Natural killer cell treated with Interleukin-12 subunit alpha and Interleukin-12 subunit beta and Interleukin-15 and Interleukin-18, amount 100 ng/mL, for 72 hours (primary cell): ENCODE measurements at regions not wholly inside any gene's neighbourhood (a gene's known extent, or its start where the extent isn't known, plus 50 kb on each side); places are given as distances from the start of the nearest gene placed in this dataset.

ENCODE experiments used
- ATAC-seq, 2 donors: fragments of 150-1000 bp; cut with Tn5 transposase in 1 of 2; sonication (Bioruptor Pico), chemical (Tn5 transposase) in 1 of 2; 2 replicates each; pipeline ENCODE4 v1.10.0; 2021
- DNase-seq: peaks from one replicate; pipeline ENCODE4 v3.0.0; 2022; ENCODE audit warnings: low spot score
- H3K27ac Mint-ChIP-seq, 2 donors: 1 replicate in 1 of 2; 2 replicates in 1 of 2; pipeline ENCODE4 v1.8.0; 2022; ENCODE audit warnings: mixed read lengths in 2 of 2, mild to moderate bottlenecking in 1 of 2, moderate library complexity in 1 of 2
- H3K27me3 Mint-ChIP-seq, 2 donors: 1 replicate in 1 of 2; 2 replicates in 1 of 2; pipeline ENCODE4 v1.8.0; 2022; ENCODE audit warnings: mixed read lengths in 2 of 2
- H3K36me3 Mint-ChIP-seq: one replicate; pipeline ENCODE4 v1.8.0; 2022; ENCODE audit warnings: mixed read lengths
- H3K4me1 Mint-ChIP-seq, 2 donors: 1 replicate in 1 of 2; 2 replicates in 1 of 2; pipeline ENCODE4 v1.8.0; 2022; ENCODE audit warnings: low read depth in 2 of 2, mixed read lengths in 2 of 2, mild to moderate bottlenecking in 1 of 2
- H3K4me3 Mint-ChIP-seq: one replicate; pipeline ENCODE4 v1.8.0; 2022; ENCODE audit warnings: mixed read lengths
- H3K9me3 Mint-ChIP-seq: 2 replicates; pipeline ENCODE4 v1.8.0; 2022; ENCODE audit warnings: mixed read lengths

GRCh38 chr15:29480278-29480677 lies 210.7 kb upstream of the NSMCE3 start:
- H3K36me3 Mint-ChIP-seq = no peaks in the 10 kb centered on the region
- peaks cover 7 to 11% of the 10 kb centered on the region in 2 donors for H3K27me3 Mint-ChIP-seq
- no peak overlapping the region for H3K27ac Mint-ChIP-seq
- H3K9me3 Mint-ChIP-seq = no peaks in the 10 kb centered on the region
- no peak for ATAC-seq
- DNase-seq = no peak
- H3K4me1 Mint-ChIP-seq = no peaks in the 10 kb centered on the region
- H3K4me3 Mint-ChIP-seq = no peak overlapping the region

GRCh38 chr15:29477256-29477655 lies 207.6 kb upstream of the NSMCE3 start:
- H3K9me3 Mint-ChIP-seq = no peaks in the 10 kb centered on the region
- no peak overlapping the region for H3K4me3 Mint-ChIP-seq
- no peaks in the 10 kb centered on the region for H3K4me1 Mint-ChIP-seq

GRCh38 chr15:29476503-29477080 lies 207.0 kb upstream of the NSMCE3 start:
- Mint-ChIP-seq H3K4me1 (no peaks in the 10 kb centered on the region), H3K27me3 (peaks cover 6 to 9% of the 10 kb centered on the region in 2 donors), H3K27ac (no peak overlapping the region), H3K9me3 (no peaks in the 10 kb centered on the region), H3K36me3 (no peaks in the 10 kb centered on the region), H3K4me3 (no peak overlapping the region)
- ATAC-seq = no peak
- DNase-seq = no peak

More at GRCh38 chr15:29477256-29477655, 207.6 kb upstream of the NSMCE3 start:
- Mint-ChIP-seq H3K27me3 (peaks cover 6 to 9% of the 10 kb centered on the region in 2 donors), H3K27ac (no peak overlapping the region), H3K36me3 (no peaks in the 10 kb centered on the region)
- ATAC-seq = no peak
- no peak for DNase-seq

- no peaks in the 10 kb centered on the region for H3K9me3 Mint-ChIP-seq
- H3K4me3 Mint-ChIP-seq = no peak overlapping the region
- H3K27ac Mint-ChIP-seq = no peak overlapping the region
- DNase-seq (no peak), ATAC-seq (peak in 1 of 2 donors; percentile 14)
- peaks cover 3 to 9% of the 10 kb centered on the region in 2 donors for H3K27me3 Mint-ChIP-seq
- H3K4me1 Mint-ChIP-seq = no peaks in the 10 kb centered on the region
- no peaks in the 10 kb centered on the region for H3K36me3 Mint-ChIP-seq
Measured at GRCh38 chr15:29475096-29475495, 205.5 kb upstream of the NSMCE3 start.

GRCh38 chr15:29473621-29474105 lies 204.0 kb upstream of the NSMCE3 start:
- no peak overlapping the region for H3K4me3 Mint-ChIP-seq
- no peak overlapping the region for H3K27ac Mint-ChIP-seq
- no peaks in the 10 kb centered on the region for H3K4me1 Mint-ChIP-seq
- H3K27me3 Mint-ChIP-seq = no peaks in the 10 kb centered on the region
- no peaks in the 10 kb centered on the region for H3K9me3 Mint-ChIP-seq
- ATAC-seq (peak in 1 of 2 donors; percentile 30), DNase-seq (no peak)
- H3K36me3 Mint-ChIP-seq = no peaks in the 10 kb centered on the region

GRCh38 chr15:29472901-29473445 lies 203.4 kb upstream of the NSMCE3 start:
- Mint-ChIP-seq H3K36me3 (no peaks in the 10 kb centered on the region), H3K4me3 (no peak overlapping the region), H3K27ac (no peak overlapping the region), H3K27me3 (no peaks in the 10 kb centered on the region), H3K4me1 (no peaks in the 10 kb centered on the region), H3K9me3 (no peaks in the 10 kb centered on the region)
- ATAC-seq = no peak
- DNase-seq = no peak

GRCh38 chr15:29471757-29472156 lies 202.1 kb upstream of the NSMCE3 start:
- H3K9me3 Mint-ChIP-seq = no peaks in the 10 kb centered on the region

GRCh38 chr15:29471306-29471705 lies 201.7 kb upstream of the NSMCE3 start:
- H3K4me3 Mint-ChIP-seq = no peak overlapping the region
- DNase-seq (no peak), ATAC-seq (no peak)
- no peak overlapping the region for H3K27ac Mint-ChIP-seq
- no peaks in the 10 kb centered on the region for H3K27me3 Mint-ChIP-seq
- H3K9me3 Mint-ChIP-seq = no peaks in the 10 kb centered on the region
- no peaks in the 10 kb centered on the region for H3K4me1 Mint-ChIP-seq
- H3K36me3 Mint-ChIP-seq = no peaks in the 10 kb centered on the region

More at GRCh38 chr15:29471757-29472156, 202.1 kb upstream of the NSMCE3 start:
- no peak for DNase-seq
- H3K4me3 Mint-ChIP-seq = no peak overlapping the region
- no peaks in the 10 kb centered on the region for H3K27me3 Mint-ChIP-seq
- ATAC-seq = peak in 1 of 2 donors; percentile 16
- no peaks in the 10 kb centered on the region for H3K36me3 Mint-ChIP-seq
- H3K27ac Mint-ChIP-seq = no peak overlapping the region
- H3K4me1 Mint-ChIP-seq = no peaks in the 10 kb centered on the region

- no peak overlapping the region for H3K27ac Mint-ChIP-seq
Measured at GRCh38 chr15:29470794-29471193, 201.2 kb upstream of the NSMCE3 start.

GRCh38 chr15:29470311-29470710 lies 200.7 kb upstream of the NSMCE3 start:
- ATAC-seq (no peak), DNase-seq (no peak)
- no peaks in the 10 kb centered on the region for H3K36me3 Mint-ChIP-seq
- no peaks in the 10 kb centered on the region for H3K4me1 Mint-ChIP-seq
- no peak overlapping the region for H3K4me3 Mint-ChIP-seq
- no peak overlapping the region for H3K27ac Mint-ChIP-seq
- peaks cover 4 to 6% of the 10 kb centered on the region in 2 donors for H3K27me3 Mint-ChIP-seq
- no peaks in the 10 kb centered on the region for H3K9me3 Mint-ChIP-seq

More at GRCh38 chr15:29470794-29471193, 201.2 kb upstream of the NSMCE3 start:
- peaks cover 4 to 5% of the 10 kb centered on the region in 2 donors for H3K27me3 Mint-ChIP-seq
- H3K9me3 Mint-ChIP-seq = no peaks in the 10 kb centered on the region
- no peak for ATAC-seq
- H3K4me1 Mint-ChIP-seq = no peaks in the 10 kb centered on the region
- no peaks in the 10 kb centered on the region for H3K36me3 Mint-ChIP-seq
- H3K4me3 Mint-ChIP-seq = no peak overlapping the region
- DNase-seq = no peak

- Mint-ChIP-seq H3K27me3 (peaks cover 4 to 12% of the 10 kb centered on the region in 2 donors), H3K27ac (no peak overlapping the region), H3K36me3 (no peaks in the 10 kb centered on the region), H3K9me3 (no peaks in the 10 kb centered on the region), H3K4me3 (no peak overlapping the region), H3K4me1 (no peaks in the 10 kb centered on the region)
- ATAC-seq = no peak
- DNase-seq = no peak
Measured at GRCh38 chr15:29468899-29469298, 199.3 kb upstream of the NSMCE3 start.

GRCh38 chr15:29467091-29467490 lies 197.5 kb upstream of the NSMCE3 start:
- ATAC-seq (no peak), DNase-seq (no peak)
- H3K9me3 Mint-ChIP-seq = no peaks in the 10 kb centered on the region
- no peak overlapping the region for H3K27ac Mint-ChIP-seq
- H3K27me3 Mint-ChIP-seq = peaks cover 6 to 22% of the 10 kb centered on the region in 2 donors
- no peaks in the 10 kb centered on the region for H3K4me1 Mint-ChIP-seq
- no peak overlapping the region for H3K4me3 Mint-ChIP-seq
- H3K36me3 Mint-ChIP-seq = no peaks in the 10 kb centered on the region

- Mint-ChIP-seq H3K27me3 (peaks cover 6 to 22% of the 10 kb centered on the region in 2 donors), H3K36me3 (no peaks in the 10 kb centered on the region), H3K4me3 (no peak overlapping the region), H3K4me1 (no peaks in the 10 kb centered on the region), H3K9me3 (no peaks in the 10 kb centered on the region), H3K27ac (no peak overlapping the region)
- no peak for DNase-seq
- ATAC-seq = no peak
Measured at GRCh38 chr15:29466292-29466691, 196.7 kb upstream of the NSMCE3 start.

- no peak for ATAC-seq
- H3K4me1 Mint-ChIP-seq = no peaks in the 10 kb centered on the region
- H3K4me3 Mint-ChIP-seq = no peak overlapping the region
- no peaks in the 10 kb centered on the region for H3K36me3 Mint-ChIP-seq
- H3K9me3 Mint-ChIP-seq = no peaks in the 10 kb centered on the region
- H3K27ac Mint-ChIP-seq = no peak overlapping the region
- peaks cover 6 to 22% of the 10 kb centered on the region in 2 donors for H3K27me3 Mint-ChIP-seq
- DNase-seq = no peak
Measured at GRCh38 chr15:29465816-29466215, 196.2 kb upstream of the NSMCE3 start.
